Calu3 (cell line): ENCODE measurements at regions not wholly inside any gene's neighbourhood (a gene's known extent, or its start where the extent isn't known, plus 50 kb on each side); places are given as distances from the start of the nearest gene placed in this dataset.

ENCODE experiments used
- BruUV-seq: library from RNA; stranded (reverse); fragments of 400-500 nt; replicated peaks from 2 replicates; lab custom pipeline; 2021; lab: Mats Ljungman, UMichigan
- CTCF ChIA-PET: fragments of 300-600 bp; sonication (Branson Sonifier 250); formaldehyde crosslinking; loops from one replicate; lab custom pipeline; 2022; ENCODE audit warnings: antibody characterized with exemption; lab: Charles Lee
- DNase-seq: peaks from one replicate; pipeline ENCODE4 v3.0.0; 2022
- H3K27ac Mint-ChIP-seq: one replicate; pipeline ENCODE4 v1.8.0; 2022; ENCODE audit warnings: mixed read lengths; ENCODE audit not compliant: unreplicated experiment
- H3K27me3 Mint-ChIP-seq: one replicate; pipeline ENCODE4 v1.8.0; 2022; ENCODE audit warnings: mixed read lengths; ENCODE audit not compliant: unreplicated experiment
- H3K36me3 Mint-ChIP-seq: one replicate; pipeline ENCODE4 v1.8.0; 2022; ENCODE audit warnings: mild to moderate bottlenecking, moderate library complexity, mixed read lengths; ENCODE audit not compliant: insufficient read depth, unreplicated experiment
- H3K4me1 Mint-ChIP-seq: one replicate; pipeline ENCODE4 v1.8.0; 2022; ENCODE audit warnings: mild to moderate bottlenecking, low read depth, mixed read lengths; ENCODE audit not compliant: unreplicated experiment
- H3K4me3 Mint-ChIP-seq: one replicate; pipeline ENCODE4 v1.8.0; 2022; ENCODE audit warnings: mild to moderate bottlenecking, low read depth, moderate library complexity, mixed read lengths; ENCODE audit not compliant: unreplicated experiment
- H3K9me3 Mint-ChIP-seq: one replicate; pipeline ENCODE4 v1.8.0; 2022; ENCODE audit warnings: low read depth, mixed read lengths; ENCODE audit not compliant: unreplicated experiment
- intact Hi-C: fragments of 100-400 bp; cut with micrococcal nuclease; formaldehyde crosslinking; loops from one replicate; pipeline ENCODE4 v1.10.0; 2022; ENCODE audit not compliant: unreplicated experiment
- TF ChIP-seq, protein P1 (sequence below): fragments of 200-600 bp; IDR thresholded peaks from one replicate; pipeline ENCODE4 v1.8.0; 2022; ENCODE audit warnings: antibody characterized with exemption; ENCODE audit not compliant: unreplicated experiment

DNA sequence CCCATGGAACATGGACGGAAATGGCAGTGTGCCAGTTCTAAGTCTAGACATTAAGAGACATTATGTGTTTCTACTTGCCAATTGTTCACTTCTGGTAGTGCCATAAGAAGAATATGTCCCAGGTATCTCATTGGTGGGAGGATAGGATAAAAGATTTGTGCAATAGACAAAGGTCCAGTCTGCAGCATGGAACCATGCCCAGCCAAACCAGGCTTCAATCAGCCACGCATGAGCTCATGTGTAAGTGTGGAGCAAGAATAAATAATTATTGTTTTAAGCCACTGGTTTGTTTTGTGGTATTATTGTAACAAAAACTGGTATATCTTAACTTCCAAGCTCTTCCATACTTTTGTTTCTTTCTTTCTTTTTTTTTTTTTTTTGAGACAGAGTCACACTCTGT lies 153.6 kb upstream of the CTTNBP2 start:
- H3K4me1 Mint-ChIP-seq = no peaks in the 10 kb centered on the region
- TF ChIP-seq, protein P1, sequence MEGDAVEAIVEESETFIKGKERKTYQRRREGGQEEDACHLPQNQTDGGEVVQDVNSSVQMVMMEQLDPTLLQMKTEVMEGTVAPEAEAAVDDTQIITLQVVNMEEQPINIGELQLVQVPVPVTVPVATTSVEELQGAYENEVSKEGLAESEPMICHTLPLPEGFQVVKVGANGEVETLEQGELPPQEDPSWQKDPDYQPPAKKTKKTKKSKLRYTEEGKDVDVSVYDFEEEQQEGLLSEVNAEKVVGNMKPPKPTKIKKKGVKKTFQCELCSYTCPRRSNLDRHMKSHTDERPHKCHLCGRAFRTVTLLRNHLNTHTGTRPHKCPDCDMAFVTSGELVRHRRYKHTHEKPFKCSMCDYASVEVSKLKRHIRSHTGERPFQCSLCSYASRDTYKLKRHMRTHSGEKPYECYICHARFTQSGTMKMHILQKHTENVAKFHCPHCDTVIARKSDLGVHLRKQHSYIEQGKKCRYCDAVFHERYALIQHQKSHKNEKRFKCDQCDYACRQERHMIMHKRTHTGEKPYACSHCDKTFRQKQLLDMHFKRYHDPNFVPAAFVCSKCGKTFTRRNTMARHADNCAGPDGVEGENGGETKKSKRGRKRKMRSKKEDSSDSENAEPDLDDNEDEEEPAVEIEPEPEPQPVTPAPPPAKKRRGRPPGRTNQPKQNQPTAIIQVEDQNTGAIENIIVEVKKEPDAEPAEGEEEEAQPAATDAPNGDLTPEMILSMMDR = no peak
- intact Hi-C loops = no loop called here
- H3K27me3 Mint-ChIP-seq = no peaks in the 10 kb centered on the region
- H3K4me3 Mint-ChIP-seq = no peak overlapping the region
- H3K9me3 Mint-ChIP-seq = no peaks in the 10 kb centered on the region
- H3K36me3 Mint-ChIP-seq = no peaks in the 10 kb centered on the region
- BruUV-seq = no TSS peak
- no peak overlapping the region for H3K27ac Mint-ChIP-seq
- CTCF ChIA-PET = no interaction called here
- DNase-seq = no peak

DNA sequence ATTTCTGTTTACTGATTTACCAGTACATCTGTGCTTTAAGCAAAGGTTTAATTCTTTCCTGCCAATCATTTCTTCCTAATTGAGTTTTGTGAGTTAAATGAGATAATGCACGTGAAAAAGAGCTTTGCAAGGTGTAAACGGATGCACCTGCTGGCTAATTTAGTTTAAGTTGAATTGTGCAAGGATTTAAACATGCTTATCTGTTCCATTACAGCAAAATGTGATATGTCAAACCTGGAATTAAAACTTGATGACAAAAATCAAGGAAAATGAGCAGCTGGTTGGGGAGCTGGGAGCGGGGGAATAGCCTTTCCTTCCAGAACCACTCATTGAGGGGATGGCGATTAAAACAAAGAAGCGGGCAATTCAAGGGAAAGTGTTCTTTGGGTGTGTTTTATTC lies 155.0 kb upstream of the CTTNBP2 start:
- no peak overlapping the region for H3K27ac Mint-ChIP-seq
- no peaks in the 10 kb centered on the region for H3K36me3 Mint-ChIP-seq
- no peaks in the 10 kb centered on the region for H3K9me3 Mint-ChIP-seq
- no peaks in the 10 kb centered on the region for H3K4me1 Mint-ChIP-seq
- no peak overlapping the region for H3K4me3 Mint-ChIP-seq
- TF ChIP-seq, protein P1 = no peak
- CTCF ChIA-PET = no interaction called here
- no peaks in the 10 kb centered on the region for H3K27me3 Mint-ChIP-seq
- no TSS peak for BruUV-seq
- DNase-seq = no peak
- intact Hi-C loops = no loop called here

DNA sequence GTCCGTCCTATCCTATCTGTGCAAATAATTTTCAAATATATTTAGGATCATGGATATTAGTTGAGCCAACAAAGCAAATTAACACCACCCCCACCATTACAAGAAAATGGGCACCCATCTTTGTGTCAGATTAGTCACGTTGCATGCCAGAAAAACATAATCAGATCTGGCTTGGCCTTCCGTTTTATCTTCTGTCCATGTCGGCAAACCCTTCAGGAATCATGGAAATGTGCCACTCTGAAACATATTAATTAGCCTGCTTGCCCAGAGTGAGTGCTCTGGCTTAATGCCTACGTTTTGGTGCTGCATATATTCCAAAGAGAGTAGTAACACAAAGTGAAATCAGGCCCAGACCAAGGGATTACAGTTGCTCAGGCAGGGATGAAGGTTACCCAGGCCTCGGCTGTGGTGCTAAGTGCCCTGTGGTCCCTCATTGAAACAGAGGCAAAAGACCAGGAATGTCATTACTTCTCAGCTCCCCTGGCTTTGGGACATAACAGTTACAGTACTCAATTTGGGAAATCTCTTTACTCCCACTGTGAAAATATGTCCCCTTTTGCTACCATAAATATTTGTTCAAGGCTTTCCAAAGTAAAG lies 154.0 kb upstream of the LSM8 start:
- H3K36me3 Mint-ChIP-seq = no peaks in the 10 kb centered on the region
- no peak for DNase-seq
- no peak overlapping the region for H3K4me3 Mint-ChIP-seq
- H3K27me3 Mint-ChIP-seq = peaks cover 12% of the 10 kb centered on the region
- TF ChIP-seq, protein P1 = no peak
- CTCF ChIA-PET = no interaction called here
- H3K27ac Mint-ChIP-seq = no peak overlapping the region
- BruUV-seq = no TSS peak
- intact Hi-C loops = no loop called here
- no peaks in the 10 kb centered on the region for H3K9me3 Mint-ChIP-seq
- H3K4me1 Mint-ChIP-seq = no peaks in the 10 kb centered on the region

DNA sequence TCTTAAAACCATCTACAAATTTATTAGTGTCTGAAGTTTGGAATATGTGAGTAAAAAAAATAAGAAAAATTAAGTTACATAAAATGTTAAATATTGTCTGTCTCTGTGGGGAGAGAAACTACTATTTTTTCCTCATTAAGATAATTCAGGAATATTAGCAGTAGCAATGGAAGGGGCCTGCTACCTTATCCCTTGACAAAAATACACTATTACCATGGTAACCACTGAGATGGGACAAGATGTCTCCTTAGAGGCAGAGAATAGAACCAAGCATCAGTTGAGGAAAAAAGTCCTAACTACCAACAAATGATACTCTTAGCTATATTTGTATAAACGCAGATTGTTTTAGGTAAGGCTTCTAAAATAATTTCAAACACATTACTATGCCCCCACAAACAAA lies 150.7 kb upstream of the LSM8 start:
- DNase-seq = no peak
- no peaks in the 10 kb centered on the region for H3K36me3 Mint-ChIP-seq
- no peak overlapping the region for H3K4me3 Mint-ChIP-seq
- TF ChIP-seq, protein P1 = no peak
- no peaks in the 10 kb centered on the region for H3K9me3 Mint-ChIP-seq
- no TSS peak for BruUV-seq
- no peaks in the 10 kb centered on the region for H3K4me1 Mint-ChIP-seq
- H3K27ac Mint-ChIP-seq = no peak overlapping the region
- peaks cover 30% of the 10 kb centered on the region for H3K27me3 Mint-ChIP-seq
- intact Hi-C loops = no loop called here
- CTCF ChIA-PET = no interaction called here
